PC-9 (cell line): ENCODE measurements at regions not wholly inside any gene's neighbourhood (a gene's known extent, or its start where the extent isn't known, plus 50 kb on each side); places are given as distances from the start of the nearest gene placed in this dataset.
"Not testable (repeated sequence)": the region's sequence is repeated elsewhere in the genome, so short reads cannot be mapped to it uniquely, and the experiment has no call there.

Source experiments
- BruUV-seq: library from RNA; stranded (reverse); fragments of 400-500 nt; replicated peaks from 2 replicates; lab custom pipeline; 2021; lab: Mats Ljungman, UMichigan
- CTCF ChIA-PET: fragments of 300-600 bp; sonication (Branson Sonifier 250); formaldehyde crosslinking; loops from one replicate; lab custom pipeline; 2022; ENCODE audit warnings: antibody characterized with exemption; lab: Charles Lee
- POLR2A ChIA-PET: fragments of 300-600 bp; sonication (Branson Sonifier 250); formaldehyde crosslinking; loops from one replicate; lab custom pipeline; 2022; ENCODE audit warnings: antibody characterized with exemption; ENCODE audit not compliant: unreplicated experiment; lab: Charles Lee
- DNase-seq, 2 experiments: peaks; one replicate each; pipeline versions ENCODE4 v3.0.0 to v3.0.0-alpha.2; 2015 to 2022; ENCODE audit warnings: mixed read lengths in 1 of 2
- H2AFZ ChIP-seq: fragments of 200-600 bp; sonication (generic); 2 replicates; pipeline ENCODE4 v1.8.1; 2017; ENCODE audit warnings: antibody characterized with exemption
- H3F3A ChIP-seq: fragments of 200-600 bp; sonication (generic); 2 replicates; pipeline ENCODE4 v1.8.1; 2017; ENCODE audit warnings: antibody characterized with exemption, mild to moderate bottlenecking, low read depth; ENCODE audit not compliant: insufficient read depth
- H3K27ac ChIP-seq: fragments of 200-600 bp; sonication (generic); 2 replicates; pipeline ENCODE4 v1.6.1; 2016; ENCODE audit warnings: mixed run types
- H3K27me3 ChIP-seq: fragments of 200-600 bp; sonication (generic); 2 replicates; pipeline ENCODE4 v1.6.1; 2016; ENCODE audit warnings: low read depth, mixed run types; ENCODE audit not compliant: insufficient read depth
- H3K36me3 ChIP-seq: fragments of 200-600 bp; sonication (generic); 2 replicates; pipeline ENCODE4 v1.6.1; 2016; ENCODE audit warnings: low read depth, mixed run types
- H3K4me1 ChIP-seq: fragments of 200-600 bp; sonication (generic); replicated peaks from 2 replicates; pipeline ENCODE4 v1.6.1; 2016; ENCODE audit warnings: mixed run types; ENCODE audit not compliant: insufficient read depth
- H3K4me2 ChIP-seq: fragments of 200-600 bp; sonication (generic); 2 replicates; pipeline ENCODE4 v1.6.1; 2017; ENCODE audit warnings: mixed run types
- H3K4me3 ChIP-seq: fragments of 200-600 bp; sonication (generic); 2 replicates; pipeline ENCODE4 v1.6.1; 2016; ENCODE audit warnings: mixed run types
- H3K79me2 ChIP-seq: fragments of 200-600 bp; sonication (generic); 2 replicates; pipeline ENCODE4 v1.6.1; 2017; ENCODE audit warnings: low read depth, mixed run types
- H3K9me2 ChIP-seq: fragments of 200-600 bp; sonication (generic); 2 replicates; pipeline ENCODE4 v1.8.1; 2017; ENCODE audit warnings: mild to moderate bottlenecking; ENCODE audit not compliant: insufficient read depth
- H3K9me3 ChIP-seq: fragments of 200-600 bp; sonication (generic); 2 replicates; pipeline ENCODE4 v1.8.1; 2016; ENCODE audit warnings: low read depth; ENCODE audit not compliant: insufficient read depth
- H4K20me1 ChIP-seq: fragments of 200-600 bp; sonication (generic); 2 replicates; pipeline ENCODE4 v1.8.1; 2017; ENCODE audit not compliant: insufficient read depth
- EZH2 ChIP-seq: fragments of 200-600 bp; sonication (generic); IDR thresholded peaks from 2 replicates; pipeline ENCODE4 v1.8.0; 2017; ENCODE audit warnings: antibody characterized with exemption, low read depth
- intact Hi-C: fragments of 100-400 bp; cut with micrococcal nuclease; formaldehyde crosslinking; loops from one replicate; pipeline ENCODE4 v1.10.0; 2022; ENCODE audit not compliant: unreplicated experiment
- TF ChIP-seq, protein P1 (sequence below): fragments of 200-600 bp; sonication (generic); conservative IDR thresholded peaks from 2 replicates; pipeline ENCODE4 v1.6.1; 2017; ENCODE audit warnings: mixed run types, antibody characterized with exemption, mild to moderate bottlenecking, moderate library complexity

DNA sequence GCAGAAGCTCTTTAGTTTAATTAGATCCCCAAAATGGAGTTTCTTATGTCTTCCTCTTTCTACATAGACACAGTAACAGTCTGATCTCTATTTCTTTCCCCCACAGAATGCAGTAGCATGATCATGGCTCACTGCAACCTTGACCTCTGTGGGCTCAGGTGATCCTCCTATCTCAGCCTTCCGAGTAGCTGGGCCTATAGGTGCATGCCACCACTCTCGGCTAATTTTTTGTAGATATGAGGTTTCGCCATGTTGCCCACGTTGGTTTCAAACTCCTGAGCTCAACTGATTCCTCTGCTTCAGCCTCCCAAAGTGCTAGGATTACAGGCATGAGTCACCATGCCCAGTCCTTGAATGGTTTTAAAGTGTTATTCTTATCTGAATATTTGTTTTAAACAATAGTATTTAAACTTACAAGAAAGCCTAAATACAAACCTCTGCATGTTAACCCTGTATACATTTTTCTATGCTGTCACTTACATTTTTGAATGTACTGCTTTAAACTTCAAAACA, 120.6 kb downstream of the GOSR1 start:
- H2AFZ ChIP-seq: no peak overlapping the region
- no peaks in the 10 kb centered on the region for H4K20me1 ChIP-seq
- H3K4me3 ChIP-seq: no peak overlapping the region
- H3K4me1 ChIP-seq: peaks cover 20% of the 10 kb centered on the region
- H3K27me3 ChIP-seq: no peaks in the 10 kb centered on the region
- H3K79me2 ChIP-seq: peaks cover 11% of the 10 kb centered on the region
- no peak overlapping the region for H3K27ac ChIP-seq
- no peak for DNase-seq
- intact Hi-C loops: no loop called here
- H3K9me2 ChIP-seq: no peaks in the 10 kb centered on the region
- no peaks in the 10 kb centered on the region for H3K36me3 ChIP-seq
- ChIA-PET POLR2A (no interaction called here), CTCF (no interaction called here)
- no peak for TF ChIP-seq EZH2
- TF ChIP-seq, protein P1, sequence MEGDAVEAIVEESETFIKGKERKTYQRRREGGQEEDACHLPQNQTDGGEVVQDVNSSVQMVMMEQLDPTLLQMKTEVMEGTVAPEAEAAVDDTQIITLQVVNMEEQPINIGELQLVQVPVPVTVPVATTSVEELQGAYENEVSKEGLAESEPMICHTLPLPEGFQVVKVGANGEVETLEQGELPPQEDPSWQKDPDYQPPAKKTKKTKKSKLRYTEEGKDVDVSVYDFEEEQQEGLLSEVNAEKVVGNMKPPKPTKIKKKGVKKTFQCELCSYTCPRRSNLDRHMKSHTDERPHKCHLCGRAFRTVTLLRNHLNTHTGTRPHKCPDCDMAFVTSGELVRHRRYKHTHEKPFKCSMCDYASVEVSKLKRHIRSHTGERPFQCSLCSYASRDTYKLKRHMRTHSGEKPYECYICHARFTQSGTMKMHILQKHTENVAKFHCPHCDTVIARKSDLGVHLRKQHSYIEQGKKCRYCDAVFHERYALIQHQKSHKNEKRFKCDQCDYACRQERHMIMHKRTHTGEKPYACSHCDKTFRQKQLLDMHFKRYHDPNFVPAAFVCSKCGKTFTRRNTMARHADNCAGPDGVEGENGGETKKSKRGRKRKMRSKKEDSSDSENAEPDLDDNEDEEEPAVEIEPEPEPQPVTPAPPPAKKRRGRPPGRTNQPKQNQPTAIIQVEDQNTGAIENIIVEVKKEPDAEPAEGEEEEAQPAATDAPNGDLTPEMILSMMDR: no peak
- no TSS peak for BruUV-seq
- H3K9me3 ChIP-seq: no peaks in the 10 kb centered on the region
- H3K4me2 ChIP-seq: no peak overlapping the region
- H3F3A ChIP-seq: no peaks in the 10 kb centered on the region

DNA sequence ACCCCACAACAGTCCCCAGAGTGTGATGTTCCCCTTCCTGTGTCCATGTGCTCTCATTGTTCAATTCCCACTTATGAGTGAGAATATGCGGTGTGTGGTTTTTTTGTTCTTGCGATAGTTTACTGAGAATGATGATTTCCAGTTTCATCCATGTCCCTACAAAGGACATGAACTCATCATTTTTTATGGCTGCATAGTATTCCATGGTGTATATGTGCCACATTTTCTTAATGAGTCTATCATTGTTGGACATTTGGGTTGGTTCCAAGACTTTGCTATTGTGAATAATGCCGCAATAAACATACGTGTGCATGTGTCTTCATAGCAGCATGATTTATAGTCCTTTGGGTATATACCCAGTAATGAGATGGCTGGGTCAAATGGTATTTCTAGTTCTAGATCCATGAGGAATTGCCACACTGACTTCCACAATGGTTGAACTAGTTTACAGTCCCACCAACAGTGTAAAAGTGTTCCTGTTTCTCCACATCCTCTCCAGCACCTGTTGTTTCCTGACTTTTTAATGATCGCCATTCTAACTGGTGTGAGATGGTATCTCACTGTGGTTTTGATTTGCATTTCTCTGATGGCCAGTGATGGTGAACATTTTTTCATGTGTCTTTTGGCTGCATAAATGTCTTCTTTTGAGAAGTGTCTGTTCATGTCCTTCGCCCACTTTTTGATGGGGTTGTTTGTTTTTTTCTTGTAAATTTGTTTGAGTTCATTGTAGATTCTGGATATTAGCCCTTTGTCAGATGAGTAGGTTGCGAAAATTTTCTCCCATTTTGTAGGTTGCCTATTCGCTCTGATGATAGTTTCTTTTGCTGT, 120.0 kb downstream of the GOSR1 start:
- intact Hi-C loops, H3F3A ChIP-seq, H4K20me1 ChIP-seq, H3K36me3 ChIP-seq, H3K4me2 ChIP-seq, H3K4me3 ChIP-seq, DNase-seq, H3K27me3 ChIP-seq, POLR2A ChIA-PET, BruUV-seq, CTCF ChIA-PET, H3K9me3 ChIP-seq, H3K79me2 ChIP-seq, H2AFZ ChIP-seq, H3K9me2 ChIP-seq, H3K27ac ChIP-seq: not testable (repeated sequence)
- peaks cover 13% of the 10 kb centered on the region for H3K4me1 ChIP-seq

DNA sequence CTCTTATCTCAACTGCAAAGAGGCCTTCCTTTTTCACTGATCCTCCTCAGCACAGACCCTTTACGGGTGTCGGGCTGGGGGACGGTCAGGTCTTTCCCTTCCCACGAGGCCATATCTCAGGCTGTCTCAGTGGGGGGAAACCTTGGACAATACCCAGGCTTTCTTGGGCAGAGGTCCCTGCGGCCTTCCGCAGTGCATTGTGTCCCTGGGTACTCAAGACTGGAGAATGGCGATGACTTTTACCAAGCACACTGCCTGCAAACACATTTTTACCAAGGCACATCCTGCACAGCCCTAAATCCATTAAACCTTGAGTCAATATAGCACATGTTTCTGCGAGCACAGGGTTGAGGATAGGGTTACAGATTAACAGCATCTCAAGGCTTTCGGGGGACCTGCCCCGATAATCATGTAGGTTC, 117.8 kb downstream of the GOSR1 start:
- H3F3A ChIP-seq, H3K27ac ChIP-seq, CTCF ChIA-PET, POLR2A ChIA-PET, H3K79me2 ChIP-seq, H3K4me2 ChIP-seq, H4K20me1 ChIP-seq, H3K36me3 ChIP-seq, H2AFZ ChIP-seq, DNase-seq, H3K27me3 ChIP-seq, H3K9me2 ChIP-seq, BruUV-seq, H3K4me3 ChIP-seq, H3K4me1 ChIP-seq, H3K9me3 ChIP-seq, intact Hi-C loops: not testable (repeated sequence)

DNA sequence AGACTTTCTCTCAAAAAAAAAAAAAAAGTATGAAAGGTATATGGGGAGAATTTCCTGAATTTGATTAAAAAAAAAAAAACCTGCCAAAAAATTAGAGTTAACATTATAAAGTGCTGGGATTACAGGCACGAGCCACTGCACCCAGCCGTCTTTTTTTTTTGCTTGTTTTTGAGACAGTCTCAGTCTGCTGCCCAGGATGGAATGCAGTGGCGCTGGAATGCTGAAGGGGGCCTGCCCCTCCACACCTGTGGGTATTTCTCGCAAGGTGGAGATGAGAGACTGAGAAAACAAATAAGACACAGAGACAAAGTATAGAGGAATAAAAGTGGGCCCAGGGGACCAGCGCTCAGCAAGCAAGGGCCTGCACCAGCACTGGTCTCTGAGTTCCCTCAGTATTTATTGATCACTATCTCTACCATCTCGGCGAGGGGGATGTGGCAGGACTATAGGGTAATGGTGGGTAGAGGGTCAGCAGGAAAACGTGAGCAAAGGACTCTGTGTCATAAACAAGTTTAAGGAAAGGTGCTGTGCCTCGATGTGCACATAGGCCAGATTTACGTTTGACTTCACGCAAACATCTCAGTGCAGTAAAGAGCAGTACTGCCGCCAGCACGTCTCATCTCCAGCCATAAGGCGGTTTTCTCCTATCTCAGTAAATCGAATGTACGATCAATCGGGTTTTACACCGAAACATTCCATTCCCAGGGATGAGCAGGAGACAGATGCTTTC, 117.2 kb downstream of the GOSR1 start:
- Histone ChIP-seq H3K9me3 (no peaks in the 10 kb centered on the region), H3K4me2 (no peak overlapping the region), H3F3A (no peaks in the 10 kb centered on the region), H3K79me2 (no peaks in the 10 kb centered on the region), H3K9me2 (no peaks in the 10 kb centered on the region), H2AFZ (no peak overlapping the region), H3K27me3 (no peaks in the 10 kb centered on the region), H3K4me1 (peaks cover 5% of the 10 kb centered on the region; the same call in 1 of the 2 replicates), H3K27ac (no peak overlapping the region), H3K36me3 (no peaks in the 10 kb centered on the region), H4K20me1 (no peaks in the 10 kb centered on the region), H3K4me3 (no peak overlapping the region)
- CTCF ChIA-PET: no interaction called here
- TF ChIP-seq EZH2: no peak
- BruUV-seq: no TSS peak
- POLR2A ChIA-PET: no interaction called here
- DNase-seq: no peak
- intact Hi-C loops: no loop called here
